HG02870 (cell line): ENCODE measurements at regions not wholly inside any gene's neighbourhood (a gene's known extent, or its start where the extent isn't known, plus 50 kb on each side); places are given as distances from the start of the nearest gene placed in this dataset.
"Not testable (repeated sequence)": the region's sequence is repeated elsewhere in the genome, so short reads cannot be mapped to it uniquely, and the experiment has no call there.

Experiments
- ATAC-seq: cut with Tn5 transposase; IDR thresholded peaks from one replicate; pipeline ENCODE4 v1.9.1; 2021; ENCODE audit warnings: mild to moderate bottlenecking, moderate library complexity; ENCODE audit not compliant: unreplicated experiment

DNA sequence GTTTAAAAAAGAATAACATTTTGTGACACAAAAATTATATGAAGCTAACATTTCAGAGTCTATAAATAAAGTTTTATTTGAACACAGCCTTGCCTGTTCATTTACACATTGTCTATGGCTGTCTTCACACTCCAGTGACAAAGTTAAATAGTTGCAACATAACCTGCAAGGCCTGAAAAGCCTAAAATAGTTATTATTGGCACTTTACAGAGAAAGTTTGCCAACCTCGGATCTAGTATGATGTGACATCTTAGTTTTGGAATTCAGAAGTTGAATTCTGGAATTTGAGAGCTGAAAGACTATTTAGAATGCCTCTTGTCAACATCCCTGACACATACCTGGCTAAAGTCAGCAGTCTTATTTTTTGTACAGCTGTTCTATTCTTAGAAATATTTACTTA lies 68.3 kb downstream of the DYRK2 start:
- ATAC-seq = no peak

GRCh38 chr12:67719303-67719702 lies 70.8 kb downstream of the DYRK2 start:
- not testable (repeated sequence) for ATAC-seq

- no peak for ATAC-seq
Measured at GRCh38 chr12:67720351-67720856, 71.9 kb downstream of the DYRK2 start.

GRCh38 chr12:67721248-67721647 lies 72.7 kb downstream of the DYRK2 start:
- ATAC-seq = no peak

- ATAC-seq = no peak
Measured at GRCh38 chr12:67722296-67722695, 73.8 kb downstream of the DYRK2 start.

DNA sequence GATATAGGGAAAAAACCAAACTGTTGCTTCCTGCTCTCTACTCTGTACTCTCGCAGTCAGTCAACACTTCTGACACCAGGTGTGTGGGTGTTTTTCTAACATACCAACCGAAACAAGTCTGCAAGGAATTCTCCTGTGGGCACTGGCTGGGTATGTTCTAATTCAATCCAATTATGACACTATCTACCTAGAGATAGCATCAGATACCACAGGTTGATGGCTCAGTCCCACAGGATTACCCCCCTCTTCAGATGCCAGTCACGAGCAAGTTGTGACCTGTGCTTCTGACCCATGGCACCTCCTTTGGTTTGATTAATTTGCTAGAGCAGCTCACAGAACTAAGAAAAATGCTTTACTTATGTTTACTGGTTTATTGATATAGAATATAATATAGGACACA lies 78.3 kb downstream of the DYRK2 start:
- no peak for ATAC-seq

DNA sequence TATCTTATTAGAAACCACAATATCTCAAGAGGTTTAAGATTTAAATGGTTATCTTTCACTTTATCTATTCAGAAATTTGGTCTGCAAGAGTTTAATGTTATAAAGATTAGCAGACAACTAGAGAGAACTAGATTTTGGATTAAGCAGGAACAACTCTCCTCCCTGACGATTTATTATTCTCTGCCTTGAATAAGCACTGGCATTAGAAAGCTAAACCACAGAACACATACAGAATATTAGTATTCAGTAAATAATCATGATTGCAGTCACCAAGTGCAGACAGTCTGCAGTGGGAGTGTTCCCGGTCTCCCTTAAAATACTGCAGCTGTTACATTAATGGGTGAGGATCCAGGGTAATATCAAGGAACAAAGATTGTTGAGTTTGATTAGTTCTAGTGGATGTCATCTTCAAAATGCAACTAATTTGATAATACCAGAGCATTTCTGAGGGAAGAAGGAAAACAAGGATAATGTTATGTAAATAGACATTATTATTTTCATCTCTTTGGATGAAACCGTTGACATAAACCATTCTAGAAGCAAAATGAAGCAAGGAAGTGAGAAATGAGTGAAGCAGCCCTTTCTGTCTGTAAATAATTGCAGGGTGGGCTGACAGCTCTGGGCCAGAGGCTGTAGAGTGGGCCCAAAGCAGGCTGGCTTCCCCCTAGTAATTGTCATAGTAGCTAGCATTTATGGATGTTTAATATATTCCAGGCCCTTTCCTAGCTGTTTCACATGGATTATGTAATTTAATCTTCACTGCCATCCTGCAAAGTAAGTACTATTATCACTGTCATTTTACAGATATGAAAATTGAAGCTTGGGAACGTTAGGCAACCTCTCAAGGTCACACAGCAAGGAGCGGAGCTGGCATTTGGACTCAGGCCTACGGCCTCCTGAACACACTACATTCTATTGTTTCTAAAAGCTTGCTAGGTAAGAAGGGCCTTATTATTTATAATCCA lies 79.4 kb downstream of the DYRK2 start:
- ATAC-seq = no peak

DNA sequence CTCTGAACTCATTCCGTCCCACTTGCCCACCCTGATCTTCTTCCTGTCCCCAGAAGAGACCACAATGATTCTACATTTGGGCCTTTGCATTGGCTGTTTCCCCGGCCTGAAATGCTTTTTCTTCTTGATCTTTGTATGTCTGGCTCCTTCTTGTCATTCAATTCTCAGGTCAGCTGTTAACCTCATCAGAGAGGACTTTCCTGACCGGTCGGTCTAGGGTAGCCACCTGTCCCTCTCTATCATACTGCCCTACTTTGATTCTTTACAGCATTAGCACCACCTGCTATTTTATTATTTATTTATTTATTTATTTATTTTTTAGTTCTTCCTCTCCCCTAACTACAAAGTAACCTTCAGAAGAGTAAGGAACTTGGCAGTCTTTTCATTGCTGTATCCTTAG lies 84.3 kb downstream of the DYRK2 start:
- ATAC-seq = no peak

GRCh38 chr12:67735868-67736267 lies 87.3 kb downstream of the DYRK2 start:
- no peak for ATAC-seq

DNA sequence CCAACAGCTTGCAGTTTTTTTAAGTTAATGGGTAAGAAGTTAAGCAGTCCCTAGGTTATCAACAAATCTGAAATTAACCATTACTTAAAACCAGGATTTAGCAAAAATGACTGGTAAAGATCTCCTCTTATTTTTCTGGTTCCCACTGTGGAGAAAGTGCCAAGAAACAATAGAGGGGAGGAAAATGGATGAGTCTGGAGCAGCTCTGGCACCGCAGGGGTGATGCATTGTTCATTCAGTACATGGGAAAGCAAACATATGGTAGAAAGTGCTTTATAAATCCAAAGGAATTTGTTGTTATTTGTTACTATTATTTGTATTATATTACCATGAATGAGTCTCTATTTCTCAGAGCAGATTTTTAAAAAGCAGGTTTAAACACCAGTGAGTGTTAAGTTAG lies 92.2 kb downstream of the DYRK2 start:
- ATAC-seq = no peak

- no peak for ATAC-seq
Measured at GRCh38 chr12:67741270-67741669, 92.7 kb downstream of the DYRK2 start.

- no peak for ATAC-seq
Measured at GRCh38 chr12:67742461-67742860, 93.9 kb downstream of the DYRK2 start.

DNA sequence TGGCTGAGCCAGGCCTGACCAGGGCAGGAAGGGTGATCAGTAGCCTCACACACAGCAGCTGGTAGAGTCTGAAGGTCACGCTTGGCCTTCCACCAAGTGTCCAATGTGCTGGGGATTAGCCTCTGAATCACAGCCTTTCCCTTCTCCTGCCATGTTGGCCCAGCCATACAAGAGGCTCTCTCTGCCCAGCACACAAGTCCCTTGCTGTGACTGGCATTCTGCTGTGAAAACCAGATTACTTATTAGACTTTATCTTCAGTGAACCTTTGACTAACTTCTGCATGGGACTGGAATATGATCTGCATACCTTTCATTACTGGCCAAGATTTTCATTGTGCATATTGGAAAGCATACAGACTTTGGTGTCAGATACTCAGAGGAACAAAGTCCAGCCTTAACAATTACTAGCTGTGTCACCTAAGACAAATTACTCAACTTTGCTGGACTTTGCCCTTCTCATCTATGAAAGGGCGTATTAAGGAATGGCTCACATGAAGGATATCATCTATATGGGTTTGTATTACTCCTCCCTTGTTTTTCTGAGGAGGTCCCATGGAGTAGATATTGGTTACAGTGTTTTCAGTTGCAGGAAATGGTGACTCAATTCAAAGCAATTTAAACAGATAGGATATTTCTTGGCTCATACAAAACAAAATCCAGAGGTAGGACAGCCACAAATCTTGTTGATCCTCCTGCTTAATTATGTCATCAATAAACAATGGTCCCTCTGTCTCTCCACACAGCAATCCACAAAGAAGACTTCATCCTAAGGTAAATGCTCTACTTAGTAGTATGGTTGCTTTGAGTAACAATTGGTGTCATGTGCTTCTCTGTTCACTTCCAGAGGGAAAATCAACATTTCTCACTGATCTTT lies 99.6 kb downstream of the DYRK2 start:
- ATAC-seq = no peak

DNA sequence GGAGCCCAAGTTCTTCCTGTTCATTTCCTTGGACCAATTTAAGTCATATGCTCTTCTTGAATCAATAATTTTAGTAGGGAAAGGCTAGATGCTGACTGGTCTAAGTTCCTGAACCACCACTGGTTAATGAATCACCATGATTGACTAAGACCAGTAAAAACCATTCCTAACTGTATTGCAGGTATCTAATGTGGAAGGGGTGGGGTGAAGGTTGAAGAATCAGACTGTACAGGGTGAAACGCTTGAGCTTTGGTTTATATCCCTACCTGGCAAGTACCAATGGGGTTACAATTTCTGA lies 100.1 kb downstream of the DYRK2 start:
- no peak for ATAC-seq

DNA sequence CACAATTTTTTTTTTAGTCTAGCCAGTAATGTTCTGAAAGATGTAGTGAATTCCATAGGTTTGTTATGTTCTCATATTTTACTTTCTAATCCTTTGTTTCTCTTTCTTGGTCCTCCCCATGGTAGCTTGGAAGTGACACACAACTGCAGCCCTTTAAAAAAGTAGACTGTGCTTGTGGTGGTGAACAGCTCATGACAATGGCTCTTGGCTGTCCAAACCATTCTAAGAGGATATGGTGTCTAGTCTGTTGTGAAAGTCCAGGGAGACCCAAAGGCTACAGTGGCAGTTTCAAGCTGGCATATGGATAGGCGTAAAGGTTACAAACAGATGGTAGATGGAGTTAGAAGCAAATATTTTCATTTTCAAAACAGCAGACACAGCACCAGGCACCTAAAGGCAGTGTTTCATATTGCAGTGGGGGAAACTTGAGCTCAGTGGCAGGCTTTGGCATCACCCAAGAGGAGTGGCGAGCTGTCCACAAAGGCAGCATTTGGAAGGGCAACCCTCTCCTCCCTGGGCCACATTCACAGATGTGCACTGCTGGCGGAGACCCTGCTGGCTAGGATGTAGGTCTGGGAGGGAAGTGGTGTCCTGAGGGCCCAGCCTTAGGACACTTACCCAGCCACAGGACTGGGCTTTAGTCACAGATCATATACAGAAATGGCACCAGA lies 102.1 kb downstream of the DYRK2 start:
- no peak for ATAC-seq

DNA sequence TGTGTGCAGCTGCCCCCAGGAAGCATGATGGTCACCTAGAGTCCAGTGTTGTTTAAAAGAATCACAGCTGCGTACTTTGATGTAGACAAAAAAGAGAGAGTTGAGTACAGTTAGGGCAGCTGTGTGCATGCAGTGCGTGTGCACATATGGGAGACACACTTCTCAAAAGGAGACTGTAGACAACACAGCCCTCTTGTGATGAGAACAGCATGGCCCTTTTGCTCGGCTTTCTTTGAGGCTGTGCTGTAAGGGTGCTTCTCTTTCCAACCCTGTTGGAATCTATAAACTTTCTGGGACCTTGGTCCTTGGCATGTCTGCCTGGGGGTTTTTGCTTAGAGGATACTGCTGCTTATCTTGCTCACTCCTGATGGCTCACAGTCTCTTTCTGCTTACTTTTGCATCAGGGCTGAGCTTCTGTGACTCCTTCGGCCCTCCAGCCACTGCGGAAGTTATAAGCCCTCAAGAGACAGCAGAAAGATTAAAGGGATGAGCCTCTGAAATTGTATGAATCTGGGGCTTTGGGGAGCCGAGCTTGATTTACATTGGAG lies 102.9 kb downstream of the DYRK2 start:
- no peak for ATAC-seq

GRCh38 chr12:67752226-67752732 lies 103.7 kb downstream of the DYRK2 start:
- ATAC-seq = no peak

DNA sequence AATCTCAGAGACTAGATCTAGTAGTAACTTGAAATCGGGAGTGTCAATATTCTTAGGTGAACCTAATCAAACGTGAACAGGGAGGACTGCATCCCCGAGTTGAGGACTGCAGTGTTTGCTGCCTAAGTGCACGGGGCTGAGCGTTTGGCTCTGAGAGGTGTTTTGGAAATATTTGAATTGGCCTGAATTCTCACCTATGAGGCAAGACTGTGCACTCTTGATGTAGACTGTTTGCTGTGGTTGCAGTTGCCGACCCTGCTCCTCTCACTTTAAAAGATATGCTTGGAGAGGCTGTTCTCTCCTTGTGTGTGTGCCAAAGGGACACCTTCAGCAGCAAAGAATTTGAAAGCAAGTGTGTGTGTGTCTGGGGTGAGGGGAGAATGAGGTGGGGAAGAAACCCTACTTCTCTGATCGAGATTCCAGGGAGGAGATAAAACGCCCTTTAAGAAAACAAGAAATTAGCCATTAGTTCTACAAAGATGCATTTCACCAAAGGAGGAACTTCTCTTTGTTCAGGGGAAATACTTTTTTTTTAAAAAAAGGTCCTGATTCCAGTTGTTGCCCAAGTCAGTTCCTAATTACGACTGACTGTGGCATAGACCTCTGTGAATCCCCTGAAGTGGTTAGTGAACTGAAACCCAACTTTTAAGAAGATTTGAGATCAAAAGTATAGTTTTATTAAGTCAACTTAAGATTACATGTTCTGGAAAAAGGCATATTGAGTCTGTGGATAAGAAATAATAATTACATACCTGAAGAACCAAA lies 106.6 kb downstream of the DYRK2 start:
- no peak for ATAC-seq

DNA sequence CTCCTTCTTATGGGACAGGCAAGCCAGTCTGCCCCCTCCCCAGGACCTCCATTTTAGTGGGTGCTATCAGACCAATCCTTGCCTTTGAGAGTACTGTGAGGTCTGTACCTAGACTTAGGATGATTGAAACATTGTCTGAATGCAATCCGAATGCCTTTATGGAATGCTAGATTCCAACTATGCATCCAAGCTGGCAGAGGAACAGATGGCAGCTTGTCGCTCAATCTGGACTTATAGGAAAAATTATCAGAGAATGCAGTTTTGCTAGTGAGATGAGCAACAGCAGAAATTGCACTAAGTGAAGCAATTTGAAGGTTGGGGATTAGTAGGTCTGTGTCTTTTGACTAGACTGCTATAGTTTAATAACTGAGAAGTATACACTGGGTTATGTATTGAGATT lies 109.1 kb downstream of the DYRK2 start:
- peak; percentile 27 for ATAC-seq

DNA sequence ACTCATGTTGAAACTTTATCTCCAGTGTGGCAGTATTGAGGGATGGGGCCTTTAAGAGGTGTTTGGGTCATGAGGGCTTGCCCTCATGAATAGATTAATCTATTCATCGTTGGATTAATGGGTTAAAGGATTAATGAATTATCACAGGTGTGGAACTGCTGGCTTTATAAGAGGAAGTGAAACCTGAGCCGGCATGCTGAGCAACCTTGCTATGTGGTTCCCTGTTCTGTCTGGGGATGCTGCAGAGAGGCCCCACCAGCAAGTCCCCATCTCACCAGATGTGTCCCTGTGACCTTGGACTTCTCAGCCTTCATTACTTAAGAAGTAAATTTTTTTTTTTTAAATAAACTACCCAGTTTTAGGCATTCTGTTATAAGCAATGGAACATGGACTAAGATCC lies 109.6 kb downstream of the DYRK2 start:
- peak; percentile 99 for ATAC-seq
